Fibroblast of the conjunctiva (primary cell): ENCODE measurements at regions not wholly inside any gene's neighbourhood (a gene's known extent, or its start where the extent isn't known, plus 50 kb on each side); places are given as distances from the start of the nearest gene placed in this dataset.
A peak's percentile ranks its signal among the peaks of the same experiment; 100 is the strongest.
"Not testable (repeated sequence)": the region's sequence is repeated elsewhere in the genome, so short reads cannot be mapped to it uniquely, and the experiment has no call there.

Source experiments
- DNase-seq: peaks from one replicate; pipeline ENCODE4 v3.0.0-alpha.2; 2010; ENCODE audit warnings: low read depth

GRCh38 chr7:32762925-32763293 lies 128.7 kb downstream of the KBTBD2 start:
- DNase-seq = no peak

GRCh38 chr7:32762206-32762924 lies 129.2 kb downstream of the KBTBD2 start:
- DNase-seq = not testable (repeated sequence)

- DNase-seq = no peak
These were observed 129.9 kb downstream of the KBTBD2 start for GRCh38 chr7:32761451-32762205.

- not testable (repeated sequence) for DNase-seq
These were observed 130.8 kb downstream of the KBTBD2 start for GRCh38 chr7:32760755-32761154.

- DNase-seq = not testable (repeated sequence)
These were observed 131.7 kb downstream of the KBTBD2 start for GRCh38 chr7:32759859-32760258.

- DNase-seq = not testable (repeated sequence)
These were observed 137.7 kb downstream of the KBTBD2 start for GRCh38 chr7:32753872-32754271.

GRCh38 chr7:32748337-32748736 lies 143.2 kb downstream of the KBTBD2 start:
- DNase-seq = not testable (repeated sequence)

- DNase-seq = not testable (repeated sequence)
These were observed 144.0 kb downstream of the KBTBD2 start for GRCh38 chr7:32747443-32748148.

- DNase-seq = not testable (repeated sequence)
These were observed 149.6 kb downstream of the KBTBD2 start for GRCh38 chr7:32741853-32742476.

GRCh38 chr7:32739749-32740148 lies 151.8 kb downstream of the KBTBD2 start:
- not testable (repeated sequence) for DNase-seq

GRCh38 chr7:32738390-32738789 lies 153.2 kb downstream of the KBTBD2 start:
- not testable (repeated sequence) for DNase-seq

GRCh38 chr7:32732767-32733166 lies 158.8 kb downstream of the KBTBD2 start:
- not testable (repeated sequence) for DNase-seq

- not testable (repeated sequence) for DNase-seq
These were observed 162.3 kb downstream of the KBTBD2 start for GRCh38 chr7:32729335-32729675.

- peak; percentile 9 for DNase-seq
These were observed 162.9 kb downstream of the KBTBD2 start for GRCh38 chr7:32728412-32729334.

GRCh38 chr7:32727483-32728411 lies 163.8 kb downstream of the KBTBD2 start:
- not testable (repeated sequence) for DNase-seq

- DNase-seq = not testable (repeated sequence)
These were observed 168.7 kb downstream of the KBTBD2 start for GRCh38 chr7:32722837-32723236.

- DNase-seq = no peak
These were observed 197.4 kb downstream of the KBTBD2 start for GRCh38 chr7:32694182-32694581.

- DNase-seq = not testable (repeated sequence)
These were observed 196.9 kb downstream of the AVL9 start for GRCh38 chr7:32691965-32692815.

GRCh38 chr7:32688092-32688491 lies 192.8 kb downstream of the AVL9 start:
- not testable (repeated sequence) for DNase-seq
